Hepatocyte (in vitro differentiated cells): ENCODE measurements at regions not wholly inside any gene's neighbourhood (a gene's known extent, or its start where the extent isn't known, plus 50 kb on each side); places are given as distances from the start of the nearest gene placed in this dataset.

Source experiments
- DNase-seq: peaks from one replicate; pipeline ENCODE4 v3.0.0-alpha.2; 2016; ENCODE audit warnings: low spot score
- H2AFZ ChIP-seq: fragments of 200-600 bp; sonication (generic); 2 replicates; pipeline ENCODE4 v1.6.0; 2016; ENCODE audit warnings: antibody characterized with exemption, mild to moderate bottlenecking
- H3K27ac ChIP-seq: fragments of 200-600 bp; sonication (generic); 2 replicates; pipeline ENCODE4 v1.5.1; 2016; ENCODE audit warnings: mild to moderate bottlenecking
- H3K27me3 ChIP-seq: fragments of 200-600 bp; sonication (generic); 2 replicates; pipeline ENCODE4 v1.6.1; 2016
- H3K36me3 ChIP-seq: fragments of 200-600 bp; sonication (generic); replicated peaks from 2 replicates; pipeline ENCODE4 v1.5.1; 2016; ENCODE audit warnings: low read depth; ENCODE audit not compliant: insufficient read depth
- H3K4me1 ChIP-seq: fragments of 200-600 bp; sonication (generic); 2 replicates; pipeline ENCODE4 v1.5.1; 2016; ENCODE audit warnings: mild to moderate bottlenecking, moderate library complexity; ENCODE audit not compliant: insufficient read depth
- H3K4me2 ChIP-seq: fragments of 200-600 bp; sonication (generic); 2 replicates; pipeline ENCODE4 v1.6.0; 2016
- H3K4me3 ChIP-seq: fragments of 200-600 bp; sonication (generic); 2 replicates; pipeline ENCODE4 v1.5.1; 2016; ENCODE audit warnings: mild to moderate bottlenecking
- H3K79me2 ChIP-seq: fragments of 200-600 bp; sonication (generic); 2 replicates; pipeline ENCODE4 v1.6.0; 2017; ENCODE audit warnings: mild to moderate bottlenecking
- H3K9me2 ChIP-seq: fragments of 200-600 bp; sonication (generic); replicated peaks from 2 replicates; pipeline ENCODE4 v1.6.0; 2017; ENCODE audit warnings: mild to moderate bottlenecking; ENCODE audit not compliant: insufficient read depth
- H3K9me3 ChIP-seq: fragments of 200-600 bp; sonication (generic); 2 replicates; pipeline ENCODE4 v1.5.1; 2016; ENCODE audit warnings: low read depth, mild to moderate bottlenecking
- H4K20me1 ChIP-seq: fragments of 200-600 bp; sonication (generic); 2 replicates; pipeline ENCODE4 v1.6.0; 2016; ENCODE audit warnings: mild to moderate bottlenecking; ENCODE audit not compliant: insufficient read depth, poor library complexity, severe bottlenecking
- EZH2 ChIP-seq: fragments of 200-600 bp; sonication (generic); IDR thresholded peaks from 2 replicates; pipeline ENCODE4 v1.6.1; 2016; ENCODE audit warnings: antibody characterized with exemption, mild to moderate bottlenecking, borderline replicate concordance
- EZH2phosphoT487 ChIP-seq: fragments of 200-600 bp; sonication (generic); IDR thresholded peaks from one replicate; pipeline ENCODE4 v1.6.1; 2018; ENCODE audit warnings: antibody characterized with exemption, mild to moderate bottlenecking, low read depth, moderate library complexity; ENCODE audit not compliant: unreplicated experiment, severe bottlenecking
- WGBS: methylation state at CpG from one replicate; pipeline ENCODE4 v1.1.6; 2016; ENCODE audit warnings: low lambda C conversion rate; ENCODE audit errors: missing lambda C conversion rate; 5-methylcytosine and 5-hydroxymethylcytosine counted together
- TF ChIP-seq, protein P1 (sequence below): fragments of 200-600 bp; sonication (generic); IDR thresholded peaks from 2 replicates; pipeline ENCODE4 v1.5.1; 2016; ENCODE audit warnings: antibody characterized with exemption, mild to moderate bottlenecking; ENCODE audit not compliant: poor library complexity

DNA sequence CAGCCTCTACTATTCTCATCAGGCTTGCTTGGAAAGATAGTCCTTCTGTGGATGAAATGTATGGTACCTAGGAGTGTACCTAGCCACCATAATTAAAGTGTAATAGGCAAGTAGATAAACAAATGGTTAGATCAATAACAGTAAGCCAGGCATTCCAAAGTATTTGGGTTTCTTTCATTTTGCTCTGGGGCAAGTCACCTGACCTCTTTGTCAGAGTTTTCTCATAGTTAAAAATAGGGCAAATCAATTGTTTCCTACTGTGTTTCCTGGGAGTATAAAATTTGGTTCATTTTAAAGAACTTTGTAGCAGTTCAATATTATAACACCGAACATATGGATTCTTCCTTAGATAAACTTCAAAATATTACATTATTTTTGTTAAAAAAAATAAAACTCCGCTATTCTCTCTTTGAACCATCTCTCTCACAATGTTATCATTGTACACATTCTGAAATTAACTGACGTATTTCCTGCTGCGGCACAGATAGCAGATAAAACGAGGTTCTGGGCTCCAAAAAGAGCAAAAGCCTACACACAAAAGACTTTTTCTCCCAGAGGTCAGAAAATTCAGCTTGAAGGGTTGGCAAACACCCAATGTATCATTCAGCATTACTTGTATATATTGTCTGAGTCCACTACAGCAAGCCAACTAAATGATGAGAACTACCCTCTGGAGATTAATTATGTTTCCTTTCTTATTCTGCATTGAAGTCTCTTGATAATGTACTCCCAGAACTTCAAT, 267.9 kb downstream of the COX7C start:
- Histone ChIP-seq H3K4me1 (no peaks in the 10 kb centered on the region), H3K4me2 (no peak overlapping the region), H3K9me2 (no peaks in the 10 kb centered on the region), H3K36me3 (no peaks in the 10 kb centered on the region), H3K27ac (no peak overlapping the region), H3K9me3 (no peaks in the 10 kb centered on the region), H4K20me1 (no peaks in the 10 kb centered on the region), H2AFZ (no peak overlapping the region), H3K27me3 (no peaks in the 10 kb centered on the region), H3K4me3 (no peak overlapping the region), H3K79me2 (no peaks in the 10 kb centered on the region)
- DNase-seq = no peak
- WGBS = 78% methylated on average over 5 of the region's 5 CpGs
- TF ChIP-seq EZH2phosphoT487 (no peak), EZH2 (no peak)
- TF ChIP-seq, protein P1, sequence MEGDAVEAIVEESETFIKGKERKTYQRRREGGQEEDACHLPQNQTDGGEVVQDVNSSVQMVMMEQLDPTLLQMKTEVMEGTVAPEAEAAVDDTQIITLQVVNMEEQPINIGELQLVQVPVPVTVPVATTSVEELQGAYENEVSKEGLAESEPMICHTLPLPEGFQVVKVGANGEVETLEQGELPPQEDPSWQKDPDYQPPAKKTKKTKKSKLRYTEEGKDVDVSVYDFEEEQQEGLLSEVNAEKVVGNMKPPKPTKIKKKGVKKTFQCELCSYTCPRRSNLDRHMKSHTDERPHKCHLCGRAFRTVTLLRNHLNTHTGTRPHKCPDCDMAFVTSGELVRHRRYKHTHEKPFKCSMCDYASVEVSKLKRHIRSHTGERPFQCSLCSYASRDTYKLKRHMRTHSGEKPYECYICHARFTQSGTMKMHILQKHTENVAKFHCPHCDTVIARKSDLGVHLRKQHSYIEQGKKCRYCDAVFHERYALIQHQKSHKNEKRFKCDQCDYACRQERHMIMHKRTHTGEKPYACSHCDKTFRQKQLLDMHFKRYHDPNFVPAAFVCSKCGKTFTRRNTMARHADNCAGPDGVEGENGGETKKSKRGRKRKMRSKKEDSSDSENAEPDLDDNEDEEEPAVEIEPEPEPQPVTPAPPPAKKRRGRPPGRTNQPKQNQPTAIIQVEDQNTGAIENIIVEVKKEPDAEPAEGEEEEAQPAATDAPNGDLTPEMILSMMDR = no peak

DNA sequence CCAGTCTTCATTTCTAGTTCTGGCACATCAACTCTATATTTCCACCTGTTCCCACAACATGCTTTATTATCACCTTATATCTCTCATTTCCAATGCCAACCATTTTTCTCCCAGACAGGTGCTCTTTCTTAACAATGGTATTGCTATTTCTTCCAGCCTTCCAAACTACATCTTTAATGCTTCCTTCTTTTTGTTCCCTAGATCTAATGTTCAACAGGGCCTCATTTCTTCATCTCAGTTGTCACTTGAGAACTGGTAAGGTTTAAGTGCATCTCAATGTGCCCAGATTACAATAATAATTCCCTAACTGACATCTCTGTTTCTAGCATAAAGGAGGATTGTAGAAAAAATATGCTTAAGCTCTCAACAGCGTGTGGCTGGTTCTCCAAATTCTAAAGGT, 272.6 kb downstream of the COX7C start:
- DNase-seq = no peak
- H3K9me2 ChIP-seq = no peaks in the 10 kb centered on the region
- no peak overlapping the region for H3K4me3 ChIP-seq
- no peak overlapping the region for H3K4me2 ChIP-seq
- no peaks in the 10 kb centered on the region for H4K20me1 ChIP-seq
- no peaks in the 10 kb centered on the region for H3K4me1 ChIP-seq
- 83% methylated on average over 1 of the region's 1 CpG for whole genome bisulfite sequencing
- H2AFZ ChIP-seq = no peak overlapping the region
- TF ChIP-seq, protein P1 = no peak
- no peak for TF ChIP-seq EZH2
- H3K27me3 ChIP-seq = no peaks in the 10 kb centered on the region
- H3K9me3 ChIP-seq = no peaks in the 10 kb centered on the region
- H3K36me3 ChIP-seq = no peaks in the 10 kb centered on the region
- H3K27ac ChIP-seq = no peak overlapping the region
- H3K79me2 ChIP-seq = no peaks in the 10 kb centered on the region

DNA sequence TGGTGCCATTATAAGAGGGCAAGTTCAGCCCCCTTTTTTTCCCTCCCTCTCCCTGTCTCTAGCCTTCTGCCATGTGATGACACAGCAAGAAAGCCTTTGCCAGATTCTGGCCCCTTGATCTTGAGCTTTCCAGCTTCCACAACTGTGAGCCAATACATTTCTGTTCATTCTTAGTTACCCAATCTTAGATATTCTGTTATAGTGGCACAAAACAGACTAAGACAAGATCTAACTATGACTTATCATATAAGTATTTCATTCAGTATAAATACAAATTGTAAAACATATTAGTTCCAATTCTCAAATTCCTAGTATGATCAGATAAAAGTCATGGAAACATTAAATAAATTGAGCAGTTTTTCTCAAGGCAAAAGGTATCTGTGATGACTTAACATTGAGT, 276.3 kb downstream of the COX7C start:
- Histone ChIP-seq H3K27ac (no peak overlapping the region), H3K36me3 (no peaks in the 10 kb centered on the region), H3K9me2 (no peaks in the 10 kb centered on the region), H3K79me2 (no peaks in the 10 kb centered on the region), H3K4me3 (no peak overlapping the region), H3K4me2 (no peak overlapping the region), H3K4me1 (no peaks in the 10 kb centered on the region), H4K20me1 (no peaks in the 10 kb centered on the region), H2AFZ (no peak overlapping the region), H3K27me3 (no peaks in the 10 kb centered on the region), H3K9me3 (no peaks in the 10 kb centered on the region)
- TF ChIP-seq EZH2 (no peak), EZH2phosphoT487 (no peak)
- TF ChIP-seq, protein P1 = no peak
- DNase-seq = no peak

DNA sequence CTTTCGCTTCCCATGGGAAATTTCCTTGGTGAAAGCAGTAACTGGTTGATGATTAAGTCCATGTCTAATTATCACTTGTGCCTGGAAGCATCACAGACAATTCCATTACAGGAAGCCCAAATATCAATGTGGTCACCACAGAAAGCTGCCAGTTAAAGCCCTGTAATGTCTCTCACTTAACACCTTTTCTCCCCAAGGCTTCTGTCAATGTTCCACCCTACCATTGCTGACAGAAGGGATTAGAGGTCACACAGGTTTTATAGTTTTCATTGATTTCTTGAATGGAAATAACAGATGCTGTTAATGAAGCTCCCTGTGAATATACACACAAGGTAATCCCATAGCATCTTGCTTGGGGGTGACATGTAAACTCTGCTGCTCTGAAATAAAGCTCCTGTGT, 279.2 kb downstream of the COX7C start:
- 87% methylated on average over 1 of the region's 1 CpG for WGBS
- no peaks in the 10 kb centered on the region for H3K27me3 ChIP-seq

More for the DNA sequence above, 279.2 kb downstream of the COX7C start:
- Histone ChIP-seq H3K4me1 (no peaks in the 10 kb centered on the region), H3K36me3 (no peaks in the 10 kb centered on the region), H3K79me2 (no peaks in the 10 kb centered on the region), H3K9me2 (no peaks in the 10 kb centered on the region), H2AFZ (no peak overlapping the region), H3K4me2 (no peak overlapping the region), H3K9me3 (no peaks in the 10 kb centered on the region), H3K4me3 (no peak overlapping the region), H4K20me1 (no peaks in the 10 kb centered on the region), H3K27ac (no peak overlapping the region)
- no peak for TF ChIP-seq EZH2phosphoT487
- no peak for DNase-seq
